C4-2B (cell line): ENCODE measurements at regions not wholly inside any gene's neighbourhood (a gene's known extent, or its start where the extent isn't known, plus 50 kb on each side); places are given as distances from the start of the nearest gene placed in this dataset.

Source experiments
- H3K27ac ChIP-seq: fragments of 450-650 bp; 2 replicates; pipeline ENCODE4 v1.5.1; 2017
- CTCF ChIP-seq: fragments of 450-650 bp; conservative IDR thresholded peaks from 2 replicates; pipeline ENCODE4 v1.5.1; 2017; ENCODE audit warnings: mild to moderate bottlenecking
- ZFX ChIP-seq: fragments of 450-650 bp; IDR thresholded peaks from 2 replicates; pipeline ENCODE4 v1.6.1; 2017

GRCh38 chr12:16112612-16113560, 164.6 kb downstream of the SLC15A5 start:
- H3K27ac ChIP-seq = no peak overlapping the region
- no peak for TF ChIP-seq ZFX
- TF ChIP-seq CTCF = no peak

GRCh38 chr12:16112130-16112529, 165.4 kb downstream of the SLC15A5 start:
- TF ChIP-seq ZFX = no peak
- no peak for TF ChIP-seq CTCF
- no peak overlapping the region for H3K27ac ChIP-seq

- no peak overlapping the region for H3K27ac ChIP-seq
- TF ChIP-seq ZFX (no peak), CTCF (no peak)
These were observed 166.9 kb downstream of the SLC15A5 start for GRCh38 chr12:16110596-16110995.

- no peak overlapping the region for H3K27ac ChIP-seq
- TF ChIP-seq ZFX = no peak
- no peak for TF ChIP-seq CTCF
These were observed 173.6 kb downstream of the SLC15A5 start for GRCh38 chr12:16103851-16104250.

- TF ChIP-seq ZFX = no peak
- TF ChIP-seq CTCF = no peak
- no peak overlapping the region for H3K27ac ChIP-seq
These were observed 177.3 kb downstream of the SLC15A5 start for GRCh38 chr12:16100206-16100605.

GRCh38 chr12:16096273-16096849, 181.1 kb downstream of the SLC15A5 start:
- no peak overlapping the region for H3K27ac ChIP-seq
- TF ChIP-seq CTCF (no peak), ZFX (no peak)

GRCh38 chr12:16095531-16096110, 181.9 kb downstream of the SLC15A5 start:
- no peak overlapping the region for H3K27ac ChIP-seq
- TF ChIP-seq CTCF (no peak), ZFX (no peak)
